Adipocyte (in vitro differentiated cells): ENCODE measurements at regions not wholly inside any gene's neighbourhood (a gene's known extent, or its start where the extent isn't known, plus 50 kb on each side); places are given as distances from the start of the nearest gene placed in this dataset.

Source experiments
- DNase-seq: peaks from one replicate; pipeline ENCODE4 v3.0.0-alpha.2; 2015; ENCODE audit warnings: low read depth
- H3K27me3 ChIP-seq: replicated peaks from 2 replicates; pipeline ENCODE4 v1.7.0; 2013; ENCODE audit warnings: mild to moderate bottlenecking, low read length, moderate library complexity; ENCODE audit not compliant: control insufficient read depth, insufficient read depth
- H3K36me3 ChIP-seq: 2 replicates; pipeline ENCODE4 v1.7.0; 2013; ENCODE audit warnings: low read length, mild to moderate bottlenecking, moderate library complexity; ENCODE audit not compliant: control insufficient read depth, insufficient read depth, severe bottlenecking
- H3K4me1 ChIP-seq: 2 replicates; pipeline ENCODE4 v1.7.0; 2013; ENCODE audit warnings: mild to moderate bottlenecking, low read length, moderate library complexity; ENCODE audit not compliant: control insufficient read depth, insufficient read depth
- H3K4me3 ChIP-seq: 2 replicates; pipeline ENCODE4 v1.7.0; 2013; ENCODE audit warnings: mild to moderate bottlenecking, low read length, moderate library complexity
- H3K9ac ChIP-seq: 2 replicates; pipeline ENCODE4 v1.7.0; 2013; ENCODE audit warnings: mild to moderate bottlenecking, low read length, moderate library complexity
- H3K9me3 ChIP-seq: 2 replicates; pipeline ENCODE4 v1.7.0; 2013; ENCODE audit warnings: mild to moderate bottlenecking, low read length, moderate library complexity; ENCODE audit not compliant: control insufficient read depth

GRCh38 chr13:54165581-54166215 lies 1137.1 kb downstream of the OLFM4 start:
- H3K9ac ChIP-seq = no peak overlapping the region
- no peaks in the 10 kb centered on the region for H3K27me3 ChIP-seq
- H3K4me1 ChIP-seq = no peaks in the 10 kb centered on the region
- DNase-seq = no peak
- H3K9me3 ChIP-seq = no peaks in the 10 kb centered on the region
- H3K4me3 ChIP-seq = no peak overlapping the region
- no peaks in the 10 kb centered on the region for H3K36me3 ChIP-seq

- H3K36me3 ChIP-seq = no peaks in the 10 kb centered on the region
- H3K4me3 ChIP-seq = no peak overlapping the region
- H3K9ac ChIP-seq = no peak overlapping the region
- no peaks in the 10 kb centered on the region for H3K4me1 ChIP-seq
- DNase-seq = no peak
- H3K9me3 ChIP-seq = no peaks in the 10 kb centered on the region
- H3K27me3 ChIP-seq = no peaks in the 10 kb centered on the region
Observed at GRCh38 chr13:54173996-54174395, 1145.4 kb downstream of the OLFM4 start.

GRCh38 chr13:54175466-54175865 lies 1146.9 kb downstream of the OLFM4 start:
- no peak overlapping the region for H3K4me3 ChIP-seq
- no peak for DNase-seq
- H3K27me3 ChIP-seq = no peaks in the 10 kb centered on the region
- H3K9me3 ChIP-seq = no peaks in the 10 kb centered on the region
- H3K4me1 ChIP-seq = no peaks in the 10 kb centered on the region
- no peaks in the 10 kb centered on the region for H3K36me3 ChIP-seq
- H3K9ac ChIP-seq = no peak overlapping the region

- Histone ChIP-seq H3K4me3 (no peak overlapping the region), H3K9ac (no peak overlapping the region), H3K9me3 (no peaks in the 10 kb centered on the region), H3K36me3 (no peaks in the 10 kb centered on the region), H3K4me1 (no peaks in the 10 kb centered on the region), H3K27me3 (no peaks in the 10 kb centered on the region)
- no peak for DNase-seq
Observed at GRCh38 chr13:54177466-54177865, 1148.9 kb downstream of the OLFM4 start.

GRCh38 chr13:54183166-54183565 lies 1154.6 kb downstream of the OLFM4 start:
- no peaks in the 10 kb centered on the region for H3K4me1 ChIP-seq
- DNase-seq = no peak

GRCh38 chr13:54183728-54184127 lies 1155.1 kb downstream of the OLFM4 start:
- Histone ChIP-seq H3K9me3 (no peaks in the 10 kb centered on the region), H3K27me3 (no peaks in the 10 kb centered on the region), H3K4me1 (no peaks in the 10 kb centered on the region), H3K4me3 (no peak overlapping the region), H3K9ac (no peak overlapping the region), H3K36me3 (no peaks in the 10 kb centered on the region)
- DNase-seq = no peak

More at GRCh38 chr13:54183166-54183565, 1154.6 kb downstream of the OLFM4 start:
- no peaks in the 10 kb centered on the region for H3K27me3 ChIP-seq
- no peaks in the 10 kb centered on the region for H3K9me3 ChIP-seq
- H3K4me3 ChIP-seq = no peak overlapping the region
- no peak overlapping the region for H3K9ac ChIP-seq
- no peaks in the 10 kb centered on the region for H3K36me3 ChIP-seq

GRCh38 chr13:54184576-54184975 lies 1156.0 kb downstream of the OLFM4 start:
- no peak for DNase-seq
- H3K36me3 ChIP-seq = no peaks in the 10 kb centered on the region
- H3K4me1 ChIP-seq = no peaks in the 10 kb centered on the region
- no peaks in the 10 kb centered on the region for H3K9me3 ChIP-seq
- H3K27me3 ChIP-seq = no peaks in the 10 kb centered on the region
- H3K4me3 ChIP-seq = no peak overlapping the region
- no peak overlapping the region for H3K9ac ChIP-seq

GRCh38 chr13:54185101-54185500 lies 1156.5 kb downstream of the OLFM4 start:
- no peaks in the 10 kb centered on the region for H3K27me3 ChIP-seq
- no peak overlapping the region for H3K9ac ChIP-seq
- no peaks in the 10 kb centered on the region for H3K36me3 ChIP-seq
- no peak for DNase-seq
- H3K9me3 ChIP-seq = no peaks in the 10 kb centered on the region
- no peaks in the 10 kb centered on the region for H3K4me1 ChIP-seq
- H3K4me3 ChIP-seq = no peak overlapping the region

GRCh38 chr13:54185785-54186184 lies 1157.2 kb downstream of the OLFM4 start:
- Histone ChIP-seq H3K27me3 (no peaks in the 10 kb centered on the region), H3K36me3 (no peaks in the 10 kb centered on the region), H3K9me3 (no peaks in the 10 kb centered on the region), H3K4me1 (no peaks in the 10 kb centered on the region), H3K4me3 (no peak overlapping the region), H3K9ac (no peak overlapping the region)
- DNase-seq = no peak

- Histone ChIP-seq H3K9ac (no peak overlapping the region), H3K9me3 (no peaks in the 10 kb centered on the region), H3K4me1 (no peaks in the 10 kb centered on the region), H3K4me3 (no peak overlapping the region), H3K36me3 (no peaks in the 10 kb centered on the region), H3K27me3 (no peaks in the 10 kb centered on the region)
- DNase-seq = no peak
Observed at GRCh38 chr13:54187461-54187860, 1158.8 kb downstream of the OLFM4 start.

- no peaks in the 10 kb centered on the region for H3K36me3 ChIP-seq
- DNase-seq = no peak
- H3K4me1 ChIP-seq = no peaks in the 10 kb centered on the region
- H3K9ac ChIP-seq = no peak overlapping the region
- H3K27me3 ChIP-seq = no peaks in the 10 kb centered on the region
- H3K4me3 ChIP-seq = no peak overlapping the region
- no peaks in the 10 kb centered on the region for H3K9me3 ChIP-seq
Observed at GRCh38 chr13:54194233-54195024, 1165.8 kb downstream of the OLFM4 start.
